Gastroesophageal sphincter (tissue), 3 donors: ENCODE measurements at regions not wholly inside any gene's neighbourhood (a gene's known extent, or its start where the extent isn't known, plus 50 kb on each side); places are given as distances from the start of the nearest gene placed in this dataset.

ENCODE experiments used
- POLR2A ChIP-seq, 2 donors: fragments of 450-650 bp; IDR thresholded peaks; one replicate each; pipeline ENCODE4 v1.6.1; 2017; ENCODE audit warnings: antibody characterized with exemption in 2 of 2, mild to moderate bottlenecking in 2 of 2, moderate library complexity in 1 of 2
- POLR2AphosphoS5 ChIP-seq: sonication (generic); formaldehyde crosslinking; IDR thresholded peaks from one replicate; pipeline ENCODE4 v1.6.1; 2017; ENCODE audit warnings: antibody characterized with exemption
- TF ChIP-seq, protein P1 (sequence below), 4 experiments: fragments of 200-600 bp in 2 of 4; fragments of 450-650 bp in 2 of 4; sonication (generic) in 1 of 4; IDR thresholded peaks; one replicate each; pipeline ENCODE4 v1.5.1; 2017 to 2019; ENCODE audit warnings: antibody characterized with exemption in 4 of 4, mild to moderate bottlenecking in 2 of 4, moderate library complexity in 2 of 4

DNA sequence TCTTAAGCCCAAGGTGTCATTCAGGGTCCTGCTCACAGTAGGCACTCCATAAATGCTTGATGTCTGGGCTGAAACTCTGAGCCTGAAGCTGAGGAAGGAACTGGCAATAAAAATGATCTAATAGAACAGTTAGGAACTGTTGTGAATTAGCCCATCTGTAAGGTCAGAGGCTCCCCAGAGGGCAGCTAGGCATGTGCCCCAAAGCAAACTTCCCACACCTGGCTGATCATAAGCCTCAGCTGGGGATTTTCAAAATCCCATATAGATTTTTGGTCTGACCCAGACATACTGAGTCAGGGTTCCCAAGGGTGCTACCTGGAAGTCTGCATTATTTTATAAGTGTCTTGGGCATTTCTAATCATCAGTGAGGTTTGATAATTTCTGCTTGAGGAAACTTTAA is 309.4 kb upstream of the PROX1 start:
- TF ChIP-seq, protein P1, sequence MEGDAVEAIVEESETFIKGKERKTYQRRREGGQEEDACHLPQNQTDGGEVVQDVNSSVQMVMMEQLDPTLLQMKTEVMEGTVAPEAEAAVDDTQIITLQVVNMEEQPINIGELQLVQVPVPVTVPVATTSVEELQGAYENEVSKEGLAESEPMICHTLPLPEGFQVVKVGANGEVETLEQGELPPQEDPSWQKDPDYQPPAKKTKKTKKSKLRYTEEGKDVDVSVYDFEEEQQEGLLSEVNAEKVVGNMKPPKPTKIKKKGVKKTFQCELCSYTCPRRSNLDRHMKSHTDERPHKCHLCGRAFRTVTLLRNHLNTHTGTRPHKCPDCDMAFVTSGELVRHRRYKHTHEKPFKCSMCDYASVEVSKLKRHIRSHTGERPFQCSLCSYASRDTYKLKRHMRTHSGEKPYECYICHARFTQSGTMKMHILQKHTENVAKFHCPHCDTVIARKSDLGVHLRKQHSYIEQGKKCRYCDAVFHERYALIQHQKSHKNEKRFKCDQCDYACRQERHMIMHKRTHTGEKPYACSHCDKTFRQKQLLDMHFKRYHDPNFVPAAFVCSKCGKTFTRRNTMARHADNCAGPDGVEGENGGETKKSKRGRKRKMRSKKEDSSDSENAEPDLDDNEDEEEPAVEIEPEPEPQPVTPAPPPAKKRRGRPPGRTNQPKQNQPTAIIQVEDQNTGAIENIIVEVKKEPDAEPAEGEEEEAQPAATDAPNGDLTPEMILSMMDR (IDR thresholded peaks at IDR 0.05): no peak
- no peak for TF ChIP-seq POLR2AphosphoS5
- TF ChIP-seq POLR2A (IDR thresholded peaks at IDR 0.05): no peak
